PC-3 (cell line): ENCODE measurements at regions not wholly inside any gene's neighbourhood (a gene's known extent, or its start where the extent isn't known, plus 50 kb on each side); places are given as distances from the start of the nearest gene placed in this dataset.

Source experiments
- EZH2 ChIP-seq: fragments of 300-600 bp; sonication (generic); IDR thresholded peaks from one replicate; pipeline ENCODE4 v1.6.1; 2017; ENCODE audit warnings: antibody characterized with exemption, mild to moderate bottlenecking, low read length; ENCODE audit not compliant: unreplicated experiment
- TF ChIP-seq, protein P1 (sequence below): fragments of 300-600 bp; sonication (generic); conservative IDR thresholded peaks from 2 replicates; pipeline ENCODE4 v1.5.1; 2017; ENCODE audit warnings: antibody characterized with exemption, low read depth, mild to moderate bottlenecking, low read length

DNA sequence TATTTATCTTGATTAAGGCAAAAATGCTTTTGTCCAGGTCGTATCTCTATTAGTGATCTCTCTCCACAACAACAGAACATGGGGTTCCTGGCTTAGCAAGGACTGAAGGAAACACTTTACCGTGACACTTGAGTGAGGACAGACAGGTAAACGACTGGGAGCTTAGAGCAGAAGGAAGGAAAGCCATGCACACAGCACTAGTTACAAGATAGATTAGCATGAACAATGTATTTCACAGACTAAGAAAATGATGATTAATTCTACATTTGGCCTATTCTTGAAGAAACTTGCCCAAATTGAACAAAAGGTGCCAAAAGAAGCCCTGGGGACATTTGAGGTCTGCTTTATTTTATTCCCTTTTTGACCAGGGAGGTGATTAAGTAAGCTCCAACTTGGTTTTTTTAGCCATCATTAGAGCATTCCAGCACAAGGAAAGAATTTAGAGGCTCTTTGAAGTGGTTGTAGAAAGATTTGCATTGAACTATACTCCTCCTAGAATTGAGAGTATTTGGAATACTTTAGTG, 248.5 kb downstream of the USP25 start:
- TF ChIP-seq EZH2, result no peak
- TF ChIP-seq, protein P1, sequence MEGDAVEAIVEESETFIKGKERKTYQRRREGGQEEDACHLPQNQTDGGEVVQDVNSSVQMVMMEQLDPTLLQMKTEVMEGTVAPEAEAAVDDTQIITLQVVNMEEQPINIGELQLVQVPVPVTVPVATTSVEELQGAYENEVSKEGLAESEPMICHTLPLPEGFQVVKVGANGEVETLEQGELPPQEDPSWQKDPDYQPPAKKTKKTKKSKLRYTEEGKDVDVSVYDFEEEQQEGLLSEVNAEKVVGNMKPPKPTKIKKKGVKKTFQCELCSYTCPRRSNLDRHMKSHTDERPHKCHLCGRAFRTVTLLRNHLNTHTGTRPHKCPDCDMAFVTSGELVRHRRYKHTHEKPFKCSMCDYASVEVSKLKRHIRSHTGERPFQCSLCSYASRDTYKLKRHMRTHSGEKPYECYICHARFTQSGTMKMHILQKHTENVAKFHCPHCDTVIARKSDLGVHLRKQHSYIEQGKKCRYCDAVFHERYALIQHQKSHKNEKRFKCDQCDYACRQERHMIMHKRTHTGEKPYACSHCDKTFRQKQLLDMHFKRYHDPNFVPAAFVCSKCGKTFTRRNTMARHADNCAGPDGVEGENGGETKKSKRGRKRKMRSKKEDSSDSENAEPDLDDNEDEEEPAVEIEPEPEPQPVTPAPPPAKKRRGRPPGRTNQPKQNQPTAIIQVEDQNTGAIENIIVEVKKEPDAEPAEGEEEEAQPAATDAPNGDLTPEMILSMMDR, result no peak
